ENCODE measurements at regions not wholly inside any gene's neighbourhood (a gene's known extent, or its start where the extent isn't known, plus 50 kb on each side); places are given as distances from the start of the nearest gene placed in this dataset.

- no peak overlapping the region for H3K27ac ChIP-seq (ENCODE audit: extremely low read length, insufficient read depth, low read length)
- H3K27me3 ChIP-seq (ENCODE audit: control insufficient read depth in 1 of 2, insufficient read depth in 2 of 2, low read length in 2 of 2), result no peaks in the 10 kb centered on the region
- H2AFZ ChIP-seq (ENCODE audit: low read length), result no peak overlapping the region
- H3K4me1 ChIP-seq (ENCODE audit: insufficient read depth, low read length), result no peaks in the 10 kb centered on the region
- no peak for DNase-seq (ENCODE audit: low spot score)
- TF ChIP-seq PAWR (CRISPR knock-in tag; IDR thresholded peaks at IDR 0.05; ENCODE audit: borderline replicate concordance) (no peak), ZNF512B (CRISPR knock-in tag; IDR thresholded peaks at IDR 0.05; ENCODE audit: borderline replicate concordance) (no peak), ZNF430 (CRISPR knock-in tag; IDR thresholded peaks at IDR 0.05) (no peak), SOX13 (IDR thresholded peaks at IDR 0.05) (no peak), SOX13 (CRISPR knock-in tag; conservative IDR thresholded peaks at IDR 0.05 in 1 of 2, IDR thresholded peaks at IDR 0.05 in 1 of 2) (no peak), NFIB (CRISPR knock-in tag; IDR thresholded peaks at IDR 0.05; ENCODE audit: borderline replicate concordance) (no peak), NR2F2 (IDR thresholded peaks at IDR 0.05; ENCODE audit: borderline replicate concordance, low read depth) (no peak), ZNF768 (CRISPR knock-in tag; IDR thresholded peaks at IDR 0.05) (no peak)
- TF ChIP-seq, protein P1, sequence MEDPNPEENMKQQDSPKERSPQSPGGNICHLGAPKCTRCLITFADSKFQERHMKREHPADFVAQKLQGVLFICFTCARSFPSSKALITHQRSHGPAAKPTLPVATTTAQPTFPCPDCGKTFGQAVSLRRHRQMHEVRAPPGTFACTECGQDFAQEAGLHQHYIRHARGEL (CRISPR knock-in tag; IDR thresholded peaks at IDR 0.05), result no peak
- no peaks in the 10 kb centered on the region for H3K79me2 ChIP-seq (ENCODE audit: insufficient read depth, low read length)
- H3K4me3 ChIP-seq (replicated peaks in 1 of 3; ENCODE audit: insufficient read depth in 1 of 3, low read depth in 2 of 3, low read length in 3 of 3), result no peak overlapping the region
- in situ Hi-C loops (cut with HindIII; ENCODE audit: extremely low pct_ligation_motif_present, low pct_unique_long_range_greater_than_20kb) (no loop called here), intact Hi-C loops (cut with micrococcal nuclease; ENCODE audit: unreplicated experiment) (no loop called here)
- H3K9me3 ChIP-seq (ENCODE audit: low read length), result peaks cover 89% of the 10 kb centered on the region
- WGBS (ENCODE audit: low lambda C conversion rate), result 1% methylated on average over 4 of the region's 4 CpGs
- no peak for FAIRE-seq
- ChIA-PET CTCF (ENCODE audit: low intra/inter-chr PET ratio, low total read pairs) (no interaction called here), POLR2A (no interaction called here)
- no peak overlapping the region for H3K9ac ChIP-seq (ENCODE audit: insufficient read depth, low read depth, low read length)
- H3K36me3 ChIP-seq (replicated peaks in 1 of 2; ENCODE audit: control insufficient read depth in 1 of 2, insufficient read depth in 2 of 2, low read length in 2 of 2), result no peaks in the 10 kb centered on the region
- H4K20me1 ChIP-seq (ENCODE audit: insufficient read depth, low read length), result no peaks in the 10 kb centered on the region
- ATAC-seq, result no peak
- no TSS peak for BruUV-seq (replicated peaks)
- H3K4me2 ChIP-seq (ENCODE audit: low read depth, low read length), result no peak overlapping the region
These were observed 938.5 kb upstream of the SOX11 start for GRCh38 chr2:4753721-4754120.
